Activated naive CD4-positive, alpha-beta T cell treated with anti-CD3 and anti-CD28 coated beads, Interleukin-2, amount 50 U/mL, for 16 hours (primary cell): ENCODE measurements at regions not wholly inside any gene's neighbourhood (a gene's known extent, or its start where the extent isn't known, plus 50 kb on each side); places are given as distances from the start of the nearest gene placed in this dataset.

ENCODE experiments used
- DNase-seq: peaks from one replicate; pipeline ENCODE4 v3.0.0-alpha.2; 2020

DNA sequence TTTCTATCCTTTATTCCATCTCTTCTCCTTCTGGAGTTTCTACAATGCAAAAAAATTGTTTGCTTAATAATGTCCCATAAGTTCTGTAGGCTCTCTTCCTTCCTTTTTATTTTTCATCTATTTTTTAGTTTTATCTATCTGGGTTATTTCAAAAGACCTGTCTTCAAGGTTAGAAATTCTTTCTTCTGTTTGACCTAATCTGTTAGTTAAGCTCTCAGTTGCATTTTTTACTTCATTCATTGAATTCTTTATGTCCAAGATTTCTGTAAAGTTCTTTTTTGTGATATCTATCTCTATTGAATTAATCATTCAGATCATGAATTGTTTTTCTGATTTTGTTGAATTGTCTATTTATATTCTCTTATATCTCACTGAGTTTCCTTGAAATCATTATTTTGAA is 145.9 kb upstream of the TLE4 start:
- no peak for DNase-seq

DNA sequence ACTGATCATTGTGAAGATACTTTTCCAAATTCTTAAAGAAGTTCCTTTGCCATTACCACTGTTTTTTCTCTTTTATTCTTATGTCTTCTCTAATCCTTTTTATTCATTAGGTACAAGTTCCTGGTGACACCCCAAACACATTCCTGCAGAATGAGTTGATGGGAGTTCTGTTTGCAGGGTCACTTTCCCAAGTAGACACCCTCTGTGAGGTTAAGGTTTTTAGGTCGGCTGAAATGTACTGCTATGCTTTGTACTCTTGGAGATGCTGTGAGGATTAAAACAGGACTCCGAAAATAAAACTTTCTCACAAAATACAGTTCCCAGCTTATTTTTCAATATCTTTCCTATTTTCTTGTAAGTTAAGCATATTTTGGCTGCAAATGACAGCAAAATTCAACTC is 143.3 kb upstream of the TLE4 start:
- no peak for DNase-seq

DNA sequence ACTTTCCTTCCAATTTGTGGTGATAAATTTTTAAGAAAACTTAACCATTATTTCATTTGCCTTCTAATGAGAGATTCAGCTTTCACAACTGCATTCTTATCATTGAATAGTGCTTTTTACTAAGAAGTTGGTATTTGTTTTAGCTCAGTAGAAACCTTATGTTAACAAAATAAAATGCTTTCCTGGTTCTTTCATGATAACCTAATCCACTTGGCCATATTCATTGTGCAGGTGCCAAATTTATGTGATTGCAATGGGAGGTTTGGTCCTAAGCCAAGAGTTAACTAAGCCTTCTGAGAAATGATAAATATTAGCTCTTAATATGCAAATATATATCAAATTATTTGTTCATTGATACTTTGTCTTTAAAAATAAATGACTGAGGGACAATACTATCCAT is 141.1 kb upstream of the TLE4 start:
- DNase-seq, result no peak

DNA sequence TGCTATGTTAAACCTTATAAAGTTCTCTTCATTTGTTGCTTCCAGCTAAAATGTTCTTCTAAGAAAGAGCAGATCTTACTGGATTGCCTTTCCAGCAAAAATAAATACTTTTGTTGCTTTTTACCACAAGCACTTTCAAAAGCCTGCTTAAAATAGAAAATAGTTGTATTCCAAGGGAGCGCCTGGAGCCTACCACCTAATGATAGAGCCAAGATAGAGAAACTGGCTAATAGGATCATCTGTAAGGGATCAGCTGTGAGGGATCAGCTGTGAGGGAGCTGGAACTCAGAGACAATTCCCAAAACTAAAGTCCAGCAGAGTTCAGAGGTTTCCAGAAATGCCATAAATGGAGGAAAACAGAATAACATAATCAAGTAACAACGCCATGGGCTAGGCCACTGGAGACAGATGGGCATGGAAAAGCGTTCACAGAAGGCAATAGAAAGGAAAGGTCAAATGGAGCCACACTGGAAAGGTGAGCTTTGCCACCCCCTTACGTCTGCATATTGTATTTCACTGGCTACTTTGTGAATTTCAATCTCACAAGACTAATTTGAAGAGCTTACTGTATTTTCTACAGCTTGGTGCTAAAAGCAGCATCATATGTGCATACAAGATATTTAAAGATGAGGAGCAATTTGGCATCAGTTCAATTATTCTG is 140.6 kb upstream of the TLE4 start:
- DNase-seq, result no peak

DNA sequence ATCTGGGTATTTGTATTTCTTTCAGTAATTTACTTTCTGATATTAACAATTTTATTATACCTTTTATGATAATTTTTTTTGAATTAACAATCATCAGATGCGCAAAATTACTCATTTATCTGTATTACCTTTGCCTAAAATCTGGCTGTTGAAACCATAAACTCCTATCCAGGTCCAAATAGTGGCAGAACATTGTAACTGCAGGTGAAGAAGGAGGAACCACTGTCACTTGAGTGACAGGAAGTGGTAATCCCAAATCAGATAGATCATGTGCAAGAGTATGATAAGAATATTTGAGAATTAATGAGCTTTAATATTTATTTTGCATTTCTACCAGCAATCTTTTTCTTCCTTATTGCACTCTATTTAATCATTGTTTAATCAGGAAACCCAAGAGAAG is 139.3 kb upstream of the TLE4 start:
- no peak for DNase-seq

DNA sequence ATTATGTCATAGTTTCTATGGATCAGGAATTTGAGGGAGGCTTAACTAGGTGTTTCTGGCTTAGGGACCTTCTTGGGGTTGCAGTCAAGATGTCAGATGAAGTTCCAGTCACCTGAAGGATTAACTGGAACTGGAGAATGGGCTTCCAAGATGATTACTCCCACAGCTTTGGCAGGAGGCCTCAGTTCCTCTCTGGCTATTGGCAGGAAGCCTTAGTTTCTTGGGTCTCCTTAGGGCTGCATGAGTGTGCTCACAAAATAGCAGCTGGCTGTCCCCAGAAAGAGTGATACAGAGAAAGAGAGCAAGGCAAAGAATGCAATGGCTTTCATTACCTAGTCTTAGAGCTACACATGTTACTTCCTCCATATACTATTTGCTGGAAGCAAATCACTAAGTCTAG is 138.1 kb upstream of the TLE4 start:
- DNase-seq, result no peak

DNA sequence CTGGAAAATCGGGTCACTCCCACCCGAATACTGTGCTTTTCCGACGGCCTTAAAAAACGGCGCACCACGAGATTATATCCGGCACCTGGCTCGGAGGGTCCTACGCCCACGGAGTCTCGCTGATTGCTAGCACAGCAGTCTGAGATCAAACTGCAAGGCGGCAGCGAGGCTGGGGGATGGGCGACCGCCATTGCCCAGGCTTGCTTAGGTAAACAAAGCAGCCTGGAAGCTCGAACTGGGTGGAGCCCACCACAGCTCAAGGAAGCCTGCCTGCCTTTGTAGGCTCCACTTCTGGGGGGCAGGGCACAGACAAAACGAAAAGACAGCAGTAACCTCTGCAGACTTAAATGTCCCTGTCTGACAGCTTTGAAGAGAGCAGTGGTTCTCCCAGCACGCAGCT is 132.5 kb upstream of the TLE4 start:
- DNase-seq, result peak; percentile 9

DNA sequence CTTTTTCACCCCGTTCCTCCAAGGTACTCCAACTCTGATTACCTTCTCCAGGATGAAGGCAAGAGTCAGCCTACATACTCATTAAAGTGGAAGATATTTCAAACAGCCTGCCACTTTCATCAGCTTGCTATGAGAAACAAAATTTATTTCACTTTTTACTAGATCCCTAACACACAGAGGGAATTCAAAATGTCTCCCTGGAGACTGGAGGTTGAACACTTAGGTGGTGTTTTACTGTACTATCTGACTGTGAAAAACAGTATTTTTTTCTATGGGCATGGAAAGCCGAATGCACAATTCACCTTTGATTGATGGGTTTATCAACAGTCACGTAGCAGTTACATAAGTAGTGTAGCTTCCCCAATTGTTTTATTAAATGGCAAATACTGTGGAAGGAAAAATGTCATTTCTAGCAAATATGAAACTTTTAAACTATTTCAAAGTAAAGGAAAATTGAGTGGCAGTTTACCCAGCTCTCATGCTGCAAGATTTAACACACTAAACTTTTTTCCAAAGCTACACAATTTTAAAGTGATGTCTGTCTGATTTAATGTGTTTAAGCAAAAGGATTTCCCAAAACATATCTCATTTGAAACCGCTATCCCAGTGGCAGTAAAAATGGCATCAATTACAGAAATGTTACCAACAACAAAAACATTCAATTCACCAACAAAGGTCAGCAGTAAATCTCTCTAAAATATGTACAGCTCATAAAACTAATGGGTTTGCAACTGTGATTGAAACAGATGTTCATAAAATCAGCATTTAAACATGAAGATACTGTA is 125.0 kb upstream of the TLE4 start:
- no peak for DNase-seq

DNA sequence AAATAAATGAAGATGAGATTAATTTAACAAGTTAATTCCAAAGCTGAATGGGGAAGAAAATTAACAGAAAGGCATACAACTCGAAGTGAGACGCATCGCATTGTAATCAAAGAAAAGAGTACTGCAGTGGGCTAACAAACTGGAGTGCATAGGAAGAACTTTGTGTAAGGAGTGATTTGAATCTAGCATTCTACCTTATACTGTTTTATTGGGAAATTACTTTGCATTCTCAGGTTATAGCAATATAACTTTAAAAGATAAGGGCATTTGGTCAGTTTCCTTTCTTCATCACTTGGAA is 124.5 kb upstream of the TLE4 start:
- DNase-seq, result no peak

DNA sequence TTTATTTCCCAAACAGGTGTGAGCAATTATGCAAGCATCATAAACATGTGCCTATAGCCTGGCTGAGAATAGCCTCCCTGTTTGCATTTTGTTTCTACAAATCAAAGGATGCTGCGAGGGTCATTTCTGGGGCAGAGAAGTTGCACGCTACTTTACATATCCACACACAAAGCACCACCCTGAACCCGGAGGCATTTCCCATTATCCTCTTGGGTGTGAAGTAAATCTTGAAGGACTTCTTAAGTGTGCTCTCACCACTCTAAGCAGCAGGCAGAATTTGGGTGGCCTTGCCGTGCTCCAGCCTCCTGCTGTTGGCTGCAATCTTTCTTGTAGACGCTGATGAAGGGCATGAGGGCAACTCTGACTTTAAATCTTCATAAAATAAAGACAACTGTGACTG is 124.0 kb upstream of the TLE4 start:
- no peak for DNase-seq

DNA sequence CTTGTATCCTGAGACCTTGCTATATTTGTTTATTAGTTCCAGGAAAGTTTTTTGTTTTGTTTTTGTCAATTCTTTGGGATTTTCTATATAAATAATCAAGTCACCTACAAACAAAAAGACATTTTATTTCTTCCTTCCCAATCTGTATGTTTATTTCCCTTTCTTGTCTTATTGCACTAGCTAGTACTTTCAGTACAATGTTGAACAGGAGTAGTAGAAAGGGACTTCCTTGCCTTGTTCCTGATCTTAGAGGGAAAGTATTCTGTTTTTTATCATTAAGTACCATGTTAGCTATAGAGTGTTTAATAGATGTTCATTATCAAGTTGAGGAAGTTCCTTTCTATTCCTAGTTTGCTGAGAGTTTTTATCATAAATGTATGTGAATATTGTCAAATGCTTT is 119.5 kb upstream of the TLE4 start:
- no peak for DNase-seq

DNA sequence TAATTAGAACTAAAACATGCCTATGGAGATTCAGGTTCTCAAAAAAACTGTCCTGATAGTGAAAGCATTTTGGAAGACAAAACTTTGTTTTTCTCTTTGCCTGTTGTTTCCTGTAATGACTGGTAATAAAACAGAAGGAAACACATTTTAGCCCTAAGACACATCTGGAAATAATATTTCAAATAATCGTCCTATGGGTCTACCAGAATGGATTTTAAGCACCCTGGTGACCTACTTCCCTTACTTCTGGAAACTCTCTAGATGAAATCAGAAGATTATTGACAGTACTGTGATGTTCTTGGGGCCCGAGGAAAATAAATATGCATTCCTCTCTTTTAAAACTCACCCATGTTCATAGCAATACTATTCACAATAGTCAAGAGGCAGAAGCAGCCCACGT is 110.1 kb upstream of the TLE4 start:
- no peak for DNase-seq

DNA sequence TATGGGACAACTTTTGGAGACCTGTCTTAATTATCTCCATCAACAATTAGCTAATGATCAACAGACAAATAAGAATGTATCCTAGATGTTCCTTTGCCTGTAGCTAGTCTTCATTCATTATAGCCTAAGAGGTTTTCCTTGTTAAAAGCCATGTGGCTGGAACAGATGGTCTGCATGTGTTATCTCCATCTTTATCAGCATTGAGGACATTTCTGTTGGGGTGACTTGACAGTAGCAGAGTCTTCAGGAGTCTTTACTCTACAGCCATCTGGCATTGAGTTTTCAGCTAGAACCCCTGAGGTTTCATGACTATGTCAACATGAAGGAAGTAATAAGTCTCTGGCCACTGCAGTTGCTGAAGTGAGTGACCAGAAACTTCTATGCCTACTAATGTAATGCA is 106.6 kb upstream of the TLE4 start:
- DNase-seq, result no peak

DNA sequence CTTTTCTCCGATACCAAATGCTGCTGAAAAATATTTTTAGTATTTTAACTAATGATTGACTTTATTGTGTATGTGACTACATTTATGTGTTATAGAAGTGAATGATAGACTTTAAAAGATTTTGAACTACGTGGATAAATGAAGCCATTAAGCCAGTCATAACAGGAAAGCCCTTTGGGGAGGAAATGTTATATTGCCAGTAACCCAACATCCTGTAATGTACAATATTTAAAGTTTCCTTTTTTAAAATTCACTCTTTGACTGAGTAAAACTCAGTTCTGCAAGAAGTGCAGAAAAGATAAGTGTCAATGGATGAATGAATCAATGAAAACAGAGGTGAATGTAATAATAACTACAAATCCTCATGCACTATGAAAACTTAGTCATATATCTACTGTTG is 102.6 kb upstream of the TLE4 start:
- no peak for DNase-seq

DNA sequence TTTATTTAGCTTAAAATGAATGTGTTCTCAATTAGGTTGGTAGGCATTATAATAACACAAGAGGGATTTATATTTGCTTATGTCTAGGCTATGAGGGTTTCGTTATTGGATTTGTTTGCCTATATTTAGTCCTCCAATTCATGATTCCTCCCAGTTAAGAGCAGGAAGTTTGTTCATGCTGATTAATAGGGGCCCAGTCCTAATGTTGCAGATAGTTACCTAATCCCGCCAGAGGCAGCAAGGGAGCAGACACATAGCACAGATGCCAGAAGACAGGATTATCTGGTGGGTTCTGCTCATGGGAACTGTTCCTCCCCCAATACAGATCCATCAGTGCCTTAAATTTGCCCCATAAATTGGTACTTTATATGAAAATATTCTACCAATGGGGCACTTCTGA is 100.8 kb upstream of the TLE4 start:
- no peak for DNase-seq

DNA sequence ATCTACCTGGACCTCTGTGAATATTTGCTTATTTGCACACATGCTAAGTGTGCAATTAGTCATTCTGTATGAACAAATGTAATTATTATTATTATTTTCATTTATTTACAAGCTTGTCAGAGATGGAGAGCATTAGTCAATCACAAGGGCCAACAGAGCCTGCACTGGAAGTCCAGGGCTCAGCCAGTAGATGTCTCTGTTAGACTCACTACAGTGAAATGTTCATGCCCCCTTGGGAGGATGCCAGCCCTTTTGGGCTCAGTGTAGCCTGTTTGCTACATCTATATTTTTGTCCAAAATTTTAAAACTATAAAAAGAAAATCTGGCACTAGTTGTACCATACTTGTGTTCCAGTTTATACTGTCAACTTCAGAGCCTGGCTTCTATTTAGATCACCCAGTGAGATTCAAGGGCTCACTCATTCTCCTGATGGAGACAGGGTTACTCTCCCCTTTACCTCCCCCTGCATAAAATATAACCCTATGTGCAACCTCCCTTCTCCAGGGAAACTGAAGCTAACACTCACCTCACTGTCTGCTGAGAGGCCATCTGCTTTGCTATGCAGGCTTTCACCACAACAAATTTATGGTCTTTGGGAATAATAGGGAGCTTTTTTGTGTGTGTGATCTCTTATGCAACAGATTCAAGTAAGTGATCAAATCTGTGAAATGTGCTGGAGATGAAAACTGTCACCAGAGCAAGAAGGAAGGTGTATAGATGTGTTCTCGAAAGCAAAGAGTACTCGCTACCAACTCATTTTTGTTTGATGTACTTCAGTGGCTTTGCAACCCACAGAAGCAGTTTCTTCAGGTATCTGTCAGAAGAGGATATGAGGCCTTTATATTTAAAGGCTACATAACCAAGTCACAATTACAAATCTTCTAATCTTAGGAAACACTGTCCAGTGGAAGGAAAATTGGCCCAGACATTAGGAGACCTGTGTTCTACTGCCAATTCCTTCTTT is 99.9 kb upstream of the TLE4 start:
- DNase-seq, result peak; percentile 13

DNA sequence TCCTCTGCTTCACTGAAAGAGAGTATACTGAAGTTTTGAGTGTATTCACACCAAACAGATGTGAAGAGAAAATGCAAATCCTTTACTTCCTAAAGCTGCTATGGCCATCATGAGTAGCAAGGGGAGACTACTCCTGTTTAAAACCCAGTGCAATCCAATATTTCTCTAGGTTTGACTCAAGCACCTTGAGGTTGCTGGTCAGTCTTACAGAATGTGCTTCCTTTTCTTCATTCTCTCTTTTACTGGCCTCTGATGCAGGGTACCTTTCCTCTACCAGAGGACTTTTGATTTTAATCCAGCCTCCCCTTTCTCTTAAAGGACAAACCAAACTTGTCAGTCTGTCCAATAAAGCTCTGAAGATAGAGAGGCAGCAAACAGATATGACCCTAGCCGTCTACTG is 98.1 kb upstream of the TLE4 start:
- DNase-seq, result no peak

DNA sequence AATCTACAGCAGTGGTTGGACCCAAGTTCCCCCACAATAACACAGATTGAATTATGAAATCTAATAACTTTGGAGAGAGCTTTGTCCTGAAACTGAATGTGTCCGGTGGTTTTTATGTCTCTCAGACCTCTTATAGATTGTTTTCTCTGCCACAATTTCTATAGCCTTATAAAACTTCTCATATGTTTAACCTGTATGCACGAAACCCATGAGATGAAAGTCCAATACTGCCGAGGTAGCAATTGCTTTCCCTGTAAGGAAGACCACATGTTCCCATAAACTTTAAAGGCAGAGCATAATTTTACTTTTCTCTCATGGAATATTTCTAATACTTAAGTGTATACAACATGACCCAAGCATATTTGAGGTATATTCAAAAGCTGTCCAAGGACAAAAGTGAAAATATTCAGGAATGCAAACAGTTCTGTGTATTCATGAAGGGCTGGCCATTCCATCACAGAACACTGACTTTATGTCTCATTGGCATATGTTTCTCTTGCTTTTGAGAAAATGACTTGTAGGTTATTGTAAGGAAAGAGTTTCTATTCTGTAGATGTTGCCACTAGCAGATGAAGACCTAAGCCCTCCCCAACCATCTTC is 94.4 kb upstream of the TLE4 start:
- no peak for DNase-seq

DNA sequence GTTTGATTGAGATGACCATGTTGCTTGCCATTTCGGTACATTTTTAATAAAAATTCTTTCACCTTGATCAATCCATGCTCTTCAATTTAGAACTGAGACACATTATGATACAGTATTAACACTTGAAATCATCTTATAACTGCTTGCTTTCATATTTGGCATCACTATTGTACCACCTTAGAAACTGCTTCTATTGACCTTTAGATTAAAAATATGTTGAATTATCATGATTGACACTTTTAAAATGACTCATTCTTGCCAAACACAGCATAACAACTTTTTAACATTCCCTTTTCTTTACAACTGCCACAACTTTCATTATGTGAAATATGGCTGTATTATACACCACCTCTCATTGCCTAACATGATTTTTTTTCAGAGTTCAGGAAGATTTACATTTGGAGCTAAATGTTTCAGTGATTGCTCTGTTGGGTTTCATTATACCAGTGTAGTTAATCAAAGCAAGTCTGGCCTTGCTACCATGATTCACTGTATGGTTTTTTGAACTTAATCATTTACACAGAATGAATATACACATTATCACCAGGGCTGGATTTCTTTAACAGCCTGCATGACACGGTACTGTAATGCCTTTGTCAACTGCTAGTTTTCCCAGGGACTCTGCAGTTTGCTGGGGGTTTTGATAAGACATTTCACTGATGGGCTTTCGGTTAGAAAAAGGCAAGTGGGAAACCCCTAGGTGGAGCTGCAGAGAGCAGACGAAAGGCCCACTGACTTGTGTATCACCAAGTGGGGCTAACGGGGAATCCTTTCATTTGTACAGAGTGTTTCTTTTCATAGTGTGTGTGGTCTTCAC is 93.6 kb upstream of the TLE4 start:
- DNase-seq, result no peak

DNA sequence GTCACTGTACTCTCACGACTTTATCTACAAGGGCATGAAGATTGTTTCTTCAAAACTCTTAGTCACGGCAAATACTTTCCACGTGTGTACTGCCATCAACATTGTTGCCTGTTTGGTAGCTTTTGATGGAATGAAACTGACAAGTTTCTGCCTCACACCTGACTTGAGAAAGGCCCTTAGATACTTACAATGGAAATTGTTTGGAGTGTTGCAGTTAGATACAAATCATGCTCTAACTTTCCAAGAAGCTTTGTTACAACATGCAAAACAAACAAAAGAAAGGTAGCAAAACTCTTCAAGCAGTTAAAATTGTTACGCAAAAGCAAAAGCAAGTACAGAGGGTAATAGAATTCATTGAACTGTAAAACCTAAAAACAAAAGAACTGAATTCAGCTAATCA is 91.1 kb upstream of the TLE4 start:
- DNase-seq, result no peak

DNA sequence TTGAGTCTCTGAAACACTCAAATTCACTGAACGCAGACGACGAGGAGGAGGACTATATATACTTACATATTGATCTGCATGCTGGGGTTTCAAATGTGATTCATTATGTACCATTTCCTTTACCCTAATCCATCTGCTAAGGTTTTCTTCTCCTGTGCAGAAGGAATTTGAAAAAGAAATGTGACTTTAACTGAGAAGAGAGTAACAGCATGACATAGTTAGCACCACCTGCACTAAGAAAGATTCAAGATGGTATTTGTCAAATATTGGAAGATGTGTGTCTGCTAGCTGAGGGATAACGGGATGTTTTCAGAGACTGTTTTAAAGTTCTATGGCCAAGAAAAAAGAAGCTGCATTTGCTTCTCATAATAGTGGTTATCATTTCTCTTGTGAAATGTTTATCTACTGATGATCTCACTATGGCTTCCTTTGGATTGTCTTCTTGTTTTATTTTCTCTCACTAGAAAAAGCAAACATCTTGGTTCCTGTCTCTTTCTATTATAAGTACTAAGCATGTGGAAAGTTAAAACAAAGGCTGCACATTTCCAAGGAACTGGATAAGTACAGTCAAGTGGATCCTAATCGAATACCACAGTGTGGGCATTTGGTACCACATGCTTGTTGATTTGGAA is 89.8 kb upstream of the TLE4 start:
- DNase-seq, result no peak

DNA sequence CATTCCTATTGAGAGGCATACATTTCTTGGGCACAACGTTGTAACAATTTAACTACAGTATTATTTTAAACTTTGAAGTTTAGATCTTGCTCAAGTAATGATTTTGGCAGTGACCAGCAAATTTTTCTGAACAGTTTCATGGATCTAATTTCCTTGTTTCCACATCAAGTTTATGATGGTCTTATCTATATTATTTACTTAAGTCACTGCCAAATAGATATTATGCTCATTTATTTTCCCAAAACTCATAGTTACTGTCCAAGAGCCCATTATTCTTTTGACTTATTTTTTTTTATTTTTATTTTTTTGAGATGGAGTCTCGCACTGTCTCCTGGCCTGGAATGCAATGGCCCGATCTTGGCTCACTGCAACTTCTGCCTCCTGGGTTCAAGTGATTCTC is 86.5 kb upstream of the TLE4 start:
- no peak for DNase-seq
